ENCODE measurements at regions not wholly inside any gene's neighbourhood (a gene's known extent, or its start where the extent isn't known, plus 50 kb on each side); places are given as distances from the start of the nearest gene placed in this dataset.

DNA sequence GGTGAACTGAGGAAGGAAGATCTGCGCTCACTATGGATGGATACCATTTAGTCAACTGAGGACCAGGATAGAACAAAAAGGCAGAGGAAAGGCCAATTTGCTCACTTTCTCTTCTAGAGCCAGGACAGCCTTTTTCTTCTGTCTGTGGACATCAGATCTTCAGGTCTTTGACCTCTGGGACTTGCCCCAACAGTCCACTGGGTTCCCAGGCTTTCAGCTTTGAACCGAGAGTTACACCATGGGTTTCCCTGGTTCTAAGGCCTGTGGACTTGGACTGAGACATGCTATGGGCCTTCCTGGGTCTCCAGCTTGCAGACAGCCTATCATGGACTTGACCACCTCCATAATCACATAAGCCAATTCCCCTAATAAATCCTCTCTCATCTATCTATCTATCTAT is 232.0 kb downstream of the IPO8 start:
- Histone ChIP-seq H3K27ac (ENCODE audit: extremely low read depth, low read depth, low read length) (no peak overlapping the region), H3K4me1 (ENCODE audit: control insufficient read depth, insufficient read depth, low read length) (no peaks in the 10 kb centered on the region), H3K9me3 (ENCODE audit: control insufficient read depth, insufficient read depth, low read depth, low read length) (no peaks in the 10 kb centered on the region), H3K4me3 (ENCODE audit: low read depth, low read length) (no peak overlapping the region), H3K36me3 (ENCODE audit: control insufficient read depth in 2 of 2, insufficient read depth in 1 of 2, low read length in 2 of 2) (no peaks in the 10 kb centered on the region)
- CTCF ChIA-PET, result interaction anchor here (0.6 kb wide), 1 partner anchor 48 kb away, joined by 3 read pairs; no protein-coding TSS in a partner anchor
- POLR2A ChIA-PET, result no interaction called here
- TF ChIP-seq GLI2 (tag by site-specific recombination; IDR thresholded peaks at IDR 0.05; ENCODE audit: borderline replicate concordance, low read depth) (no peak), ZNF610 (tag by site-specific recombination; IDR thresholded peaks at IDR 0.05; ENCODE audit: borderline replicate concordance) (no peak), ZNF626 (tag by site-specific recombination; IDR thresholded peaks at IDR 0.05) (no peak), ZNF24 (tag by site-specific recombination; IDR thresholded peaks at IDR 0.05) (no peak)
- TF ChIP-seq, protein P1, sequence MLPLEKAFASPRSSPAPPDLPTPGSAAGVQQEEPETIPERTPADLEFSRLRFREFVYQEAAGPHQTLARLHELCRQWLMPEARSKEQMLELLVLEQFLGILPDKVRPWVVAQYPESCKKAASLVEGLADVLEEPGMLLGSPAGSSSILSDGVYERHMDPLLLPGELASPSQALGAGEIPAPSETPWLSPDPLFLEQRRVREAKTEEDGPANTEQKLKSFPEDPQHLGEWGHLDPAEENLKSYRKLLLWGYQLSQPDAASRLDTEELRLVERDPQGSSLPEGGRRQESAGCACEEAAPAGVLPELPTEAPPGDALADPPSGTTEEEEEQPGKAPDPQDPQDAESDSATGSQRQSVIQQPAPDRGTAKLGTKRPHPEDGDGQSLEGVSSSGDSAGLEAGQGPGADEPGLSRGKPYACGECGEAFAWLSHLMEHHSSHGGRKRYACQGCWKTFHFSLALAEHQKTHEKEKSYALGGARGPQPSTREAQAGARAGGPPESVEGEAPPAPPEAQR (tag by site-specific recombination; IDR thresholded peaks at IDR 0.05), result no peak

GRCh38 chr12:30462249-30462648 is 233.4 kb downstream of the IPO8 start:
- H3K4me1 ChIP-seq (ENCODE audit: control insufficient read depth, insufficient read depth, low read length), result no peaks in the 10 kb centered on the region
- H3K4me3 ChIP-seq (ENCODE audit: low read depth, low read length), result no peak overlapping the region
- H3K36me3 ChIP-seq (ENCODE audit: control insufficient read depth in 2 of 2, insufficient read depth in 1 of 2, low read length in 2 of 2), result no peaks in the 10 kb centered on the region
- ChIA-PET POLR2A (no interaction called here), CTCF (interaction anchor here (0.5 to 1.2 kb wide), 2 partner anchors 145 to 903 kb away, joined by 4 to 5 read pairs; no protein-coding TSS in a partner anchor)
- no peaks in the 10 kb centered on the region for H3K9me3 ChIP-seq (ENCODE audit: control insufficient read depth, insufficient read depth, low read depth, low read length)
- TF ChIP-seq SP3 (tag by site-specific recombination; IDR thresholded peaks at IDR 0.05) (no peak), BCL11A (tag by site-specific recombination; IDR thresholded peaks at IDR 0.05; ENCODE audit: low read depth) (no peak), ZNF560 (tag by site-specific recombination; IDR thresholded peaks at IDR 0.05; ENCODE audit: borderline replicate concordance) (no peak), OSR2 (tag by site-specific recombination; IDR thresholded peaks at IDR 0.05) (no peak)
- TF ChIP-seq, protein P1 (tag by site-specific recombination; IDR thresholded peaks at IDR 0.05), result no peak
- H3K27ac ChIP-seq (ENCODE audit: extremely low read depth, low read depth, low read length), result no peak overlapping the region

- ChIA-PET POLR2A (no interaction called here), CTCF (interaction anchor here (0.6 to 1.2 kb wide), 2 partner anchors 144 to 738 kb away, joined by 3 to 5 read pairs; no protein-coding TSS in a partner anchor)
- no peaks in the 10 kb centered on the region for H3K9me3 ChIP-seq (ENCODE audit: control insufficient read depth, insufficient read depth, low read depth, low read length)
- H3K4me3 ChIP-seq (ENCODE audit: low read depth, low read length), result no peak overlapping the region
- H3K36me3 ChIP-seq (ENCODE audit: control insufficient read depth in 2 of 2, insufficient read depth in 1 of 2, low read length in 2 of 2), result no peaks in the 10 kb centered on the region
- no peaks in the 10 kb centered on the region for H3K4me1 ChIP-seq (ENCODE audit: control insufficient read depth, insufficient read depth, low read length)
- H3K27ac ChIP-seq (ENCODE audit: extremely low read depth, low read depth, low read length), result no peak overlapping the region
- TF ChIP-seq ZNF600 (tag by site-specific recombination; IDR thresholded peaks at IDR 0.05) (no peak), HIC1 (tag by site-specific recombination; IDR thresholded peaks at IDR 0.05) (no peak), PRDM1 (tag by site-specific recombination; IDR thresholded peaks at IDR 0.05) (no peak), ZNF133 (tag by site-specific recombination; IDR thresholded peaks at IDR 0.05) (no peak), ZNF510 (tag by site-specific recombination; IDR thresholded peaks at IDR 0.05; ENCODE audit: insufficient replicate concordance) (no peak), ZNF843 (tag by site-specific recombination; IDR thresholded peaks at IDR 0.05) (no peak), ZNF521 (tag by site-specific recombination; IDR thresholded peaks at IDR 0.05) (no peak), ZBTB10 (tag by site-specific recombination; IDR thresholded peaks at IDR 0.05) (no peak), ZEB2 (tag by site-specific recombination; IDR thresholded peaks at IDR 0.05) (no peak), ZNF248 (tag by site-specific recombination; IDR thresholded peaks at IDR 0.05) (no peak), ZNF677 (tag by site-specific recombination; IDR thresholded peaks at IDR 0.05) (no peak), ZNF560 (tag by site-specific recombination; IDR thresholded peaks at IDR 0.05; ENCODE audit: borderline replicate concordance) (no peak), HOXD13 (CRISPR knock-in tag; IDR thresholded peaks at IDR 0.05; ENCODE audit: borderline replicate concordance) (no peak)
- TF ChIP-seq, protein P2, sequence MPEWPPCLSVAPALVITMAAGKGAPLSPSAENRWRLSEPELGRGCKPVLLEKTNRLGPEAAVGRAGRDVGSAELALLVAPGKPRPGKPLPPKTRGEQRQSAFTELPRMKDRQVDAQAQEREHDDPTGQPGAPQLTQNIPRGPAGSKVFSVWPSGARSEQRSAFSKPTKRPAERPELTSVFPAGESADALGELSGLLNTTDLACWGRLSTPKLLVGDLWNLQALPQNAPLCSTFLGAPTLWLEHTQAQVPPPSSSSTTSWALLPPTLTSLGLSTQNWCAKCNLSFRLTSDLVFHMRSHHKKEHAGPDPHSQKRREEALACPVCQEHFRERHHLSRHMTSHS (tag by site-specific recombination; IDR thresholded peaks at IDR 0.05), result no peak
Observed at GRCh38 chr12:30461026-30461615, 234.5 kb downstream of the IPO8 start.

All from HEK293 (cell line).